Mucosa of rectum (tissue), 2 donors: ENCODE measurements at regions not wholly inside any gene's neighbourhood (a gene's known extent, or its start where the extent isn't known, plus 50 kb on each side); places are given as distances from the start of the nearest gene placed in this dataset.

Experiments
- H3K27ac ChIP-seq, 2 donors: one replicate each; pipeline ENCODE4 v1.7.0; 2013; ENCODE audit warnings: inconsistent platforms in 2 of 2, low read depth in 2 of 2, low read length in 2 of 2
- H3K27me3 ChIP-seq, 2 donors: one replicate each; pipeline ENCODE4 v1.7.0; 2013; ENCODE audit warnings: low read length in 2 of 2; ENCODE audit not compliant: control insufficient read depth in 2 of 2, insufficient read depth in 2 of 2
- H3K36me3 ChIP-seq, 2 donors: one replicate each; pipeline ENCODE4 v1.7.0; 2013; ENCODE audit warnings: low read length in 2 of 2; ENCODE audit not compliant: control insufficient read depth in 2 of 2, insufficient read depth in 2 of 2
- H3K4me1 ChIP-seq, 2 donors: one replicate each; pipeline ENCODE4 v1.7.0; 2013; ENCODE audit warnings: low read length in 2 of 2, mild to moderate bottlenecking in 1 of 2; ENCODE audit not compliant: control insufficient read depth in 2 of 2, insufficient read depth in 2 of 2
- H3K4me3 ChIP-seq, 2 donors: one replicate each; pipeline ENCODE4 v1.7.0; 2013; ENCODE audit warnings: low read length in 2 of 2
- H3K9ac ChIP-seq, 2 donors: one replicate each; pipeline ENCODE4 v1.7.0; 2013; ENCODE audit warnings: low read length in 2 of 2, low read depth in 1 of 2, mild to moderate bottlenecking in 1 of 2
- H3K9me3 ChIP-seq, 2 donors: one replicate each; pipeline ENCODE4 v1.7.0; 2013; ENCODE audit warnings: low read length in 2 of 2; ENCODE audit not compliant: control insufficient read depth in 2 of 2
- donor health status: healthy.
- donor health status: Normal muscosa, but diverticular disease.

DNA sequence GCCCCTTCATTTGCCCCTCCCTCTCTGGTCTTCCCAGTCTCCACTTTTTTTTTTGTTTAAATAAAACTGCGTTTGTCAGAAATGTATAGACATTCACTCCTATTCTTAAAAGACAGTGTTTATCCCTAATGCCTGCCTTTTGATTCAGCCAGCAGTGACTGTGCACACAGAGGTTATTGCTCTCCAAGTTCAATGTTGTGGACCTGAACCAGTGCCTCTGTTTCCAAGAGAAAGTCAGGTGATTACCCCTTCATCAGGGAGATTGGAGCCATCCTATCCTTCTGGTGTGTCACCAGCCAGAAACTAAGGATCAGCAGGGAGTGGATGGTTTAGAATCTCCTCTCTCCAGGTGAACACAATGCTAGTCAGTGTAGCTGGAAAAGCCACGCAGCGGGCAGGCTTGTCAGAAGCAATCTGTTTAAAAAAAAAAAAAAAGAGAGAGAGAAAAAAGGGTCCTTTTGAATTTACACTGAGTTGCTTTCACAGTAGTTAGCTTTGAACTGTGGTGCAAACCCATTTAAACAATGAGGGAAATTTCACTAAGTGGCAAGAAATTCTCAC lies 167.5 kb upstream of the DMRT1 start:
- Histone ChIP-seq H3K4me3 (no peak overlapping the region), H3K4me1 (peaks cover 5% of the 10 kb centered on the region in 2 donors), H3K9me3 (no peaks in the 10 kb centered on the region), H3K27me3 (no peaks in the 10 kb centered on the region), H3K27ac (no peak overlapping the region), H3K36me3 (peaks cover 0 to 3% of the 10 kb centered on the region in 2 donors), H3K9ac (no peak overlapping the region)

DNA sequence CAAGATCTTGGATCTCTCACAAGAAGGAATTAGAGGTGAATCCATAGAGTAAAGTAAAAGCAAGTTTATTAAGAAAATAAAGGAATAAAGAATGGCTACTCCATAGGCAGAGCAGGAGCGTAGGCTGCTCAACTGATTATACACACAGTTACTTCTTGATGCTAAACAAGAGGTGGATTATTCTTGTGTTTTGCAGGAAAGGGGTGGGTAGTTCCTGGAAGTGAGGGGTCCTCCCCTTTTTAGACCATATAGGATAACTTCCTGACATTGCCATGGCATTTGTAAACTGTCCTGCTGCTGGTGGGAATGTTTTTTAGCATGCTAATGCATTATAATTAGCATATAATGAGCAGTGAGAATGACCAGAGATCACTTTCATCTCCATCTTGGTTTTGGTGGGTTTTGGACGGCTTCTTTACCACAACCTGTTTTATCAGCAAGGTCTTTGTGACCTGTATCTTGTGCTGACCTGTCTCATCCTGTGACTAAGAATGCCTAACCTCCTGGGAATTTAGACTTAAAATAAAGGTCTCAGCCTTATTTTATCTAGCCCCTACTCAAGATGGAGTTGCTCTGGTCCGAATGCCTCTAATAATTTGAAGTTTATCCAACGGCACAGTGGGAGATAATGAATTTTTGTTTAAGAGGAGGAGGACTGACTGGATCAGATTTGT lies 165.7 kb upstream of the DMRT1 start:
- Histone ChIP-seq H3K4me3 (no peak overlapping the region), H3K27me3 (no peaks in the 10 kb centered on the region), H3K27ac (no peak overlapping the region), H3K9me3 (no peaks in the 10 kb centered on the region), H3K36me3 (no peaks in the 10 kb centered on the region), H3K4me1 (peaks cover 5% of the 10 kb centered on the region in 2 donors), H3K9ac (no peak overlapping the region)

DNA sequence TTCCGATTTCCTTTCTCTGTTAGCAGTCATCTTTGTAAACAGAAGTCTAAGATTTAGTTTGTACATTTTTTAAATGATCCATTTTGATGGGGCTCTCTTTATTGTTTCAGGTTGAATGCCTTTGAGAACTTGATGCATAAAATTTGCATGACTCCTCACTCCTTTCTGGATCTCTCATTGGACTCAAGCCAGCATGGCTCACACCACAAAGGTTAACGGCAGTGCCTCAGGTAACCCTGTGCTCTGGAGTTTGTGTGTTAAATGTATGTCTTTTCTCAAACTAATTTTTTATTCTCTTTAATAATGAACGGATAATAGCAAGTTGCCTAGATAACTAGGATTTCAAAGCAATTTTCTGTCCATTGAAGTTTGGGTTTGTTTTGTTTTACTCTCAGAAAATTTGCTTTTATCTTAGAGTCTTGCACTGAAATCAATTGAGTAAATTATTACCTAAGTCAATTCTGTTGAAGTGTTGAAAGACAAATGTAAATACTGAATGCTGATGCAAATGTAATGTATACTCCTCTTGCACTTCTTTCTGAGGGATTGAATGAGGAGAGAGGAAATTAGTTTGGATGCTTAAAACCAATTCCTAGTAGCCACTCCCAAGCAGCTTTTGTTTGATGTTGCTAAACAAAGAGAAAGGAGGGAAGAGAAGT lies 164.6 kb upstream of the DMRT1 start:
- H3K36me3 ChIP-seq = no peaks in the 10 kb centered on the region
- no peaks in the 10 kb centered on the region for H3K9me3 ChIP-seq
- H3K27me3 ChIP-seq = no peaks in the 10 kb centered on the region
- peaks cover 5% of the 10 kb centered on the region in 2 donors for H3K4me1 ChIP-seq
- H3K27ac ChIP-seq = no peak overlapping the region
- H3K4me3 ChIP-seq = peak overlapping the region; percentile 47 to 73
- no peak overlapping the region for H3K9ac ChIP-seq

DNA sequence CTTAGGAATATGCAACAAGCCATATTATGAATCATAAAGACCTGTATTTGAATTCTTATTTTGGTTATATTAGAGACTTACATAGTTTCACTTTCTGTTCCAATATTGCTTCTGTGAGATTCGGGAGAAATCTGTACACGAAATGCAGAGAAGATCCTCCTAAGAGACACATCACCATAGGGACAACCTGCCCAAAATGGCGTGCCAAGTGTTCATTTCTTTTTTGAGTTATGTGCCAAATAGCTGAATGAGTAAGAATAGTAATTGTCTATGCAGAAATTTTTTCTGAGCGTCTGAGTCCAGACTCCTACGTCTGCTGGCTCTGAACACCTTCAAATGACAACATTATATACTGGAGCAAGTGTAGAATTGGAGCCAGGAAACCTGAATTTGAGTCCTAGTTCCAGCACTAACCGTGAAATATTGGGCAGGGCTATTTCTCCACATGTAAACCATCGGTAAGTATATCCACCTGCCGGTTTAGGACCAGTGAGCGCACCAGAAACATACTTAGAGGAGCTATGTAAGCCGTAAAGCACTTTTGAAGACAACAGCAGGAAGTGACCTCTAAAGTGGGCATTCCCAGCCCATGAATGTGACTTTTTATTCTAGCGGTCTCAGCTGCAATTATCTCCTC lies 163.9 kb upstream of the DMRT1 start:
- Histone ChIP-seq H3K4me1 (peaks cover 5% of the 10 kb centered on the region in 2 donors), H3K4me3 (peak overlapping the region; percentile 47 to 73), H3K27ac (peak overlapping the region; percentile 52 to 57), H3K36me3 (no peaks in the 10 kb centered on the region), H3K9me3 (no peaks in the 10 kb centered on the region), H3K9ac (peak overlapping the region; percentile 35 to 36), H3K27me3 (no peaks in the 10 kb centered on the region)

DNA sequence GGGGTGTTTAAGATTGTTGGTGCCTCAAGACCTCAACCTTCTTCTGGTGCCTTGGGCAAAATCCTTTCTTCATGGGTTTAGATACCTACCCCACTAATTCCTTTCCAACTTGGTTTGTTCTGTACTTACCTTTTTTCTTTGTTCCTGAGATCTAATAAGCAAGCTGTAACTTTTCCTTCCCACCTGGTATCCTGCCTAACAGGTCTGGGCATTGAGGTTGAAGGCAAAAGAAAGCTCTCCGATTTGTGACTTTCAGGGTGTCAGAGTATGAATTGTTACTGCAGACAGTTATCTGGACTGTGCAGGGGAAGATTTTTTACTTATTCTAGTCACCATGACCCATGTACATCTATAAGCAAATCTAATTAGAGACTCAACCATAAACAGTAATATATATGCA lies 162.6 kb upstream of the DMRT1 start:
- Histone ChIP-seq H3K9me3 (no peaks in the 10 kb centered on the region), H3K4me3 (no peak overlapping the region), H3K27ac (no peak overlapping the region), H3K27me3 (no peaks in the 10 kb centered on the region), H3K9ac (no peak overlapping the region), H3K36me3 (no peaks in the 10 kb centered on the region), H3K4me1 (peaks cover 7 to 9% of the 10 kb centered on the region in 2 donors)

DNA sequence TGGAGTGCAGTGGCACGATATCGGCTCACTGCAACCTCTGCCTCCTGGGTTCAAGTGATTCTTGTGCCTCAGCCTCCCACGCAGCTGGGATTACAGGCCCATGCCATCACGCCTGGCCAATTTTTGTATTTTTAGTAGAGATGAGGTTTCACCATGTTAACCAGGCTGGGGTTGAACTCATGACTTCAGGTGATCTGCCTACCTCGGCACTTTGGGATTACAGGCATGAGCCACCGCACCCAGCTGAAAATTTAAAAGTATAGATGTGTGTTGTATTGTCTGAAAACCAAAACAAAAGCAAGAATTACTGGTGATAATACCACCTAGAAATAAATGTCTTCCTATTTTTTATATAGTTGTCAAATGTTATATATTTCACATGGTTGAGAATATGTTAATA lies 162.0 kb upstream of the DMRT1 start:
- H3K9ac ChIP-seq = no peak overlapping the region
- H3K27ac ChIP-seq = no peak overlapping the region
- H3K9me3 ChIP-seq = no peaks in the 10 kb centered on the region
- no peaks in the 10 kb centered on the region for H3K27me3 ChIP-seq
- H3K4me1 ChIP-seq = peaks cover 7 to 9% of the 10 kb centered on the region in 2 donors
- H3K36me3 ChIP-seq = no peaks in the 10 kb centered on the region
- no peak overlapping the region for H3K4me3 ChIP-seq

DNA sequence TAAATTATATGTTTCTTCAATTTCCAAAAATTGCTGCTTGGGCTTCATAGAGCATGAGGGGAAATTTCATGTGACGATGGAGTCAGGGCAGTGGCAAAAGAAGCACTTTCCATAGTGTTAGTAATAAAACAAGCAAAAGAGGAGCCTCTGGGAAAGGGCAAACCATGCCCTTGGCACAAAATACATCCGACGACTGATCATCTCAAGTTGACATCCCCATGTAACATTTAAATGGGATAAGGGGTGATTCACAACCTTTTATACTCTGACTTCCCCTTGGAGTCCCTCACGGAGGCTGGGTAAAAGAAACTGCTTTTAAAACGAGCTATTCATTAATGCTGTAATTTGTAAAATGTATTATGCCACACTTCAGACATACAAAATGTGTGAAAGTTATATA lies 161.4 kb upstream of the DMRT1 start:
- no peak overlapping the region for H3K27ac ChIP-seq

DNA sequence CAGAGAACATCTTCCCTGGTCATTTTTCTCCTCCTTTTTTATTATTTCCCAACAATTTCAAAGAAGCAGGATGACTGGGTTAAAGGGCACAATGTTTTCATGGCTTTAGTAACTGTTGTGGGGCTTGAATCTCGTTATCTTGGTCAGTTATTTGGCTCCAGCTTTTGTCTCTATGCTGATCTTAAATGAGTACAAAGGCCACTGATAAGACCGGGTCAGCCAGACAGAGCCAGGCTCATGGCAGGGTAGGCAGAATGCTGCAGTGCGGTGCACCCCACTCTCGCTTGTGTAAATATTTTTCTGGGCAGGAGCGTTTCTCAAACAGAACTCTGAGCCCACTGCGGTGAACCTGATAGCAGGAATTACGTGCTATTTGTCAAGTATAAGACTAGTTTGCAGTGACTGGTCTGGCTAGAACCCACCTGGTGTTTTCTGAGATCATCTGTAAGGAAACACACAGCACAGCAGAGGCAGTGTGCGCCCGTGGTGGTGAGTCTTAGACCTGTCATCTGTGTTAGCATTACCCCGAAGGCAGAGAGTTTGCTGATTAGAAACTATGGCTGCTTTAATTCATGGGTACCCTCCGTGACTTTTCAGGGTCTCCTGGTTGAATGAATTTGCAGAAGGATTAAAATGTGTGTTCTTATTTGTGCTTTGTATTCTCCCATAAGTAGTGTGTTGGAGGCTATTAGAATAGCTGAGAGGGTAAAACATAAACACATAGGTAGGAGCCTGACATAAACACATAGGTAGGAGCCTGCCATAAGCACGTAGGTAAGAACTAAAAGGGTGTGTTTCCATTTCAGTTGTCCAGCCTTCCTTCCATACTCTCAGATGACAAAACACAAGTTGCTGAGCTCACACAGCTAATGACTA lies 158.6 kb upstream of the DMRT1 start:
- H3K9me3 ChIP-seq = no peaks in the 10 kb centered on the region
- no peaks in the 10 kb centered on the region for H3K36me3 ChIP-seq
- H3K27me3 ChIP-seq = no peaks in the 10 kb centered on the region
- peaks cover 7% of the 10 kb centered on the region in 2 donors for H3K4me1 ChIP-seq
- H3K4me3 ChIP-seq = peak overlapping the region; percentile 2 to 4
- peak overlapping the region; percentile 4 to 62 for H3K27ac ChIP-seq
- no peak overlapping the region for H3K9ac ChIP-seq

More for the DNA sequence above, 161.4 kb upstream of the DMRT1 start:
- Histone ChIP-seq H3K27me3 (no peaks in the 10 kb centered on the region), H3K9ac (no peak overlapping the region), H3K4me3 (no peak overlapping the region), H3K36me3 (no peaks in the 10 kb centered on the region), H3K9me3 (no peaks in the 10 kb centered on the region), H3K4me1 (peaks cover 7 to 9% of the 10 kb centered on the region in 2 donors)

DNA sequence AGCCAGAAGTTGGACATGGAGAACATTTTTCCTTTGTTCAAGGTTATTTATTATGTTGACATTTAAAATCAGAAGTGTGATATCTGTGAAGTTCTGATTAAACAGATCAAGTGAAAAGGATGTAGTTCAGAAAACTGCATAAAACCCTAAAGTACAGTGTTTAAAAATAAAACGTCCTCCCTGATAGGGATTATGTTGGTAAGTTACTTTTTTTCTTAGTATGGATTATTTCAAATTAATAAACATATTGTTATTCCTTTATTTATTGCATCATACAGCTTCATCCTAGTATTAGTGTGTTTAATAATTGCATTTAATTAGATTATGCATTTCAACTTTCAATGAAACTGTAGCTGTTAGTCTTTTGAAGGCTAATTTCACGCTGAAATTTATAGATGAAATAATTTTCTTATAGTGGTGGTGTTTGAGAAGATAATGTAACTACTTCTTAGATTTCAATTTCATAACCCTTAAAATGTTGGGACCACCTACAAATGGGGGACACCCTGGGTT lies 157.9 kb upstream of the DMRT1 start:
- peak overlapping the region; percentile 54 to 62 for H3K27ac ChIP-seq
- peaks cover 4 to 7% of the 10 kb centered on the region in 2 donors for H3K4me1 ChIP-seq
- no peaks in the 10 kb centered on the region for H3K9me3 ChIP-seq
- no peaks in the 10 kb centered on the region for H3K36me3 ChIP-seq
- H3K4me3 ChIP-seq = peak overlapping the region in 1 of 2 donors; percentile 2
- H3K27me3 ChIP-seq = no peaks in the 10 kb centered on the region
- H3K9ac ChIP-seq = no peak overlapping the region
